PFSK-1 (cell line): ENCODE measurements at regions not wholly inside any gene's neighbourhood (a gene's known extent, or its start where the extent isn't known, plus 50 kb on each side); places are given as distances from the start of the nearest gene placed in this dataset.

Experiments
- POLR2AphosphoS5 ChIP-seq: IDR thresholded peaks from 2 replicates; pipeline ENCODE4 v1.6.1; 2012; ENCODE audit warnings: low read depth, mild to moderate bottlenecking, control low read depth, low read length, moderate library complexity
- TAF1 ChIP-seq: IDR thresholded peaks from 2 replicates; pipeline ENCODE4 v1.6.1; 2012; ENCODE audit warnings: low read length, control low read depth, borderline replicate concordance; ENCODE audit not compliant: insufficient read depth
- TF ChIP-seq, protein P1 (sequence below), 2 experiments: IDR thresholded peaks; 2 replicates each; pipeline versions ENCODE4 v1.6.1 to v1.8.0; 2011 to 2012; ENCODE audit warnings: low read depth in 2 of 2, low read length in 2 of 2, control low read depth in 1 of 2, inconsistent platforms in 1 of 2, mild to moderate bottlenecking in 1 of 2, moderate library complexity in 1 of 2; ENCODE audit not compliant: insufficient read depth in 1 of 2

DNA sequence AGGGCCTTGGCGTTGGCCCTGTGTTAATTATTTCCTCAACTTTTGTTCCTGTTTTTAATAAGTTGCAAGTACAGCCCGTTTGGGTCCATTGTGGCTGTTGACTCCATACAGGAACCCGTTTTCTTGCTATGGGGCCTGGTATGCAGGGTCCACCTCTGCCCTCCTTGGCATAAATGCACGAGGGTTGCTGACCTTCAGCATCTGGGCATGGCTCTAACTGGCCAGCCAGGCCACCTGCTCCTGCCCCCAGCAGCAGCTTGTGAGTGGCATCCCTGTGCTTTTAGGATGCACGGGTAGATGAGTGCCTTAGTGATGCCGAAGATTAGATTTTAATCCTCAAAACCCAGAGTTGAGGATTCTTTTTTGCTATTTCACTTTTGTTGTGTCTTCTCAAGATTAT, 123.2 kb downstream of the GLRX3 start:
- no peak for TF ChIP-seq TAF1
- TF ChIP-seq, protein P1, sequence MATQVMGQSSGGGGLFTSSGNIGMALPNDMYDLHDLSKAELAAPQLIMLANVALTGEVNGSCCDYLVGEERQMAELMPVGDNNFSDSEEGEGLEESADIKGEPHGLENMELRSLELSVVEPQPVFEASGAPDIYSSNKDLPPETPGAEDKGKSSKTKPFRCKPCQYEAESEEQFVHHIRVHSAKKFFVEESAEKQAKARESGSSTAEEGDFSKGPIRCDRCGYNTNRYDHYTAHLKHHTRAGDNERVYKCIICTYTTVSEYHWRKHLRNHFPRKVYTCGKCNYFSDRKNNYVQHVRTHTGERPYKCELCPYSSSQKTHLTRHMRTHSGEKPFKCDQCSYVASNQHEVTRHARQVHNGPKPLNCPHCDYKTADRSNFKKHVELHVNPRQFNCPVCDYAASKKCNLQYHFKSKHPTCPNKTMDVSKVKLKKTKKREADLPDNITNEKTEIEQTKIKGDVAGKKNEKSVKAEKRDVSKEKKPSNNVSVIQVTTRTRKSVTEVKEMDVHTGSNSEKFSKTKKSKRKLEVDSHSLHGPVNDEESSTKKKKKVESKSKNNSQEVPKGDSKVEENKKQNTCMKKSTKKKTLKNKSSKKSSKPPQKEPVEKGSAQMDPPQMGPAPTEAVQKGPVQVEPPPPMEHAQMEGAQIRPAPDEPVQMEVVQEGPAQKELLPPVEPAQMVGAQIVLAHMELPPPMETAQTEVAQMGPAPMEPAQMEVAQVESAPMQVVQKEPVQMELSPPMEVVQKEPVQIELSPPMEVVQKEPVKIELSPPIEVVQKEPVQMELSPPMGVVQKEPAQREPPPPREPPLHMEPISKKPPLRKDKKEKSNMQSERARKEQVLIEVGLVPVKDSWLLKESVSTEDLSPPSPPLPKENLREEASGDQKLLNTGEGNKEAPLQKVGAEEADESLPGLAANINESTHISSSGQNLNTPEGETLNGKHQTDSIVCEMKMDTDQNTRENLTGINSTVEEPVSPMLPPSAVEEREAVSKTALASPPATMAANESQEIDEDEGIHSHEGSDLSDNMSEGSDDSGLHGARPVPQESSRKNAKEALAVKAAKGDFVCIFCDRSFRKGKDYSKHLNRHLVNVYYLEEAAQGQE (IDR thresholded peaks at IDR 0.05; ENCODE audit: insufficient read depth in 1 of 2, low read depth in 2 of 2, low read length in 2 of 2), result no peak
- no peak for TF ChIP-seq POLR2AphosphoS5
